ENCODE measurements at regions not wholly inside any gene's neighbourhood (a gene's known extent, or its start where the extent isn't known, plus 50 kb on each side); places are given as distances from the start of the nearest gene placed in this dataset.

DNA sequence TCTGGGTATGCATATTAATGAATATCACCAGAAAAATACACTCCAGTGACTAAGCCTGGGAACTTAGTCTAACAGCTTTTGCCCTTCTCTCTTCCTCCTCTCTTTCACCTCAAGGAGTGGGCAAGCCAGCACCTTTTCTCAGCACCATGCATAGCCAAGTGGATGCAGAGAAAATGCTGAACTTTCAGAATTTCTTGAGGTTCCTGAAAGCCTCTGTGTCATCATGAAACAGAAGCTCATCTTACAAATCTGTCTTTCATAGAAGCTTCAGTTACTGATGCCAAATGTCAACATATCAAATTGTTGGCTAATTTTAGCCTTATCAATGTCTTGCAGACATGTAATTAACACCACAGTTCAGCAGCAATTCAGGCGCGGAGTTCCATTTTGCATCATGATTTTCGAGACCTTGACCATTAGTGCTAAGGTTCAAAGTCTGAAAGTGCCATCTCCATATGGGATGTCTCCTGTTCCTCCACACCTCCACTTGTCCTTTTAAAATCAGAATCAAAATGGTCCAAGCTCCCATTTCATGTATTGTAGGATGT is 51.1 kb upstream of the RPH3A start:
- no peak for TF ChIP-seq EZH2 (IDR thresholded peaks at IDR 0.05; ENCODE audit: low read length, unreplicated experiment)
- TF ChIP-seq, protein P1, sequence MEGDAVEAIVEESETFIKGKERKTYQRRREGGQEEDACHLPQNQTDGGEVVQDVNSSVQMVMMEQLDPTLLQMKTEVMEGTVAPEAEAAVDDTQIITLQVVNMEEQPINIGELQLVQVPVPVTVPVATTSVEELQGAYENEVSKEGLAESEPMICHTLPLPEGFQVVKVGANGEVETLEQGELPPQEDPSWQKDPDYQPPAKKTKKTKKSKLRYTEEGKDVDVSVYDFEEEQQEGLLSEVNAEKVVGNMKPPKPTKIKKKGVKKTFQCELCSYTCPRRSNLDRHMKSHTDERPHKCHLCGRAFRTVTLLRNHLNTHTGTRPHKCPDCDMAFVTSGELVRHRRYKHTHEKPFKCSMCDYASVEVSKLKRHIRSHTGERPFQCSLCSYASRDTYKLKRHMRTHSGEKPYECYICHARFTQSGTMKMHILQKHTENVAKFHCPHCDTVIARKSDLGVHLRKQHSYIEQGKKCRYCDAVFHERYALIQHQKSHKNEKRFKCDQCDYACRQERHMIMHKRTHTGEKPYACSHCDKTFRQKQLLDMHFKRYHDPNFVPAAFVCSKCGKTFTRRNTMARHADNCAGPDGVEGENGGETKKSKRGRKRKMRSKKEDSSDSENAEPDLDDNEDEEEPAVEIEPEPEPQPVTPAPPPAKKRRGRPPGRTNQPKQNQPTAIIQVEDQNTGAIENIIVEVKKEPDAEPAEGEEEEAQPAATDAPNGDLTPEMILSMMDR (conservative IDR thresholded peaks at IDR 0.05; ENCODE audit: low read depth, low read length): no peak
- no peak for TF ChIP-seq EZH2phosphoT487 (IDR thresholded peaks at IDR 0.05; ENCODE audit: borderline replicate concordance, low read length)

All from PC-3 (cell line).